H1 (cell line): ENCODE measurements at regions not wholly inside any gene's neighbourhood (a gene's known extent, or its start where the extent isn't known, plus 50 kb on each side); places are given as distances from the start of the nearest gene placed in this dataset.

Experiments
- CTCF ChIA-PET: fragments of 300-600 bp; sonication (Branson Sonifier 250); formaldehyde crosslinking; loops from one replicate; lab custom pipeline; 2021; ENCODE audit not compliant: partially characterized antibody; lab: Charles Lee
- POLR2A ChIA-PET: fragments of 300-600 bp; sonication (Branson Sonifier 250); formaldehyde crosslinking; loops from one replicate; lab custom pipeline; 2021; ENCODE audit warnings: inconsistent platforms; ENCODE audit not compliant: partially characterized antibody; lab: Charles Lee
- DNase-seq, 2 experiments: peaks; one replicate each; pipeline versions ENCODE4 v3.0.0 to v3.0.0-alpha.2; 2010 to 2022; ENCODE audit warnings: low spot score in 2 of 2, low read depth in 1 of 2, mixed read lengths in 1 of 2
- FAIRE-seq: peaks from 2 replicates; lab custom pipeline; 2011; peaks lifted over from hg19 to GRCh38; lab: Jason Lieb, UNC
- H2AFZ ChIP-seq: 2 replicates; pipeline ENCODE4 v1.8.1; 2012; ENCODE audit warnings: low read length, inconsistent platforms
- H2AK5ac ChIP-seq: 2 replicates; pipeline ENCODE4 v1.6.1; 2013; ENCODE audit warnings: low read depth, low read length
- H2BK120ac ChIP-seq: replicated peaks from 2 replicates; pipeline ENCODE3; 2013; ENCODE audit warnings: low read depth, low read length, inconsistent platforms
- H2BK12ac ChIP-seq: 2 replicates; pipeline ENCODE4 v1.6.1; 2013; ENCODE audit warnings: low read depth, low read length
- H2BK15ac ChIP-seq: 2 replicates; pipeline ENCODE4 v1.6.1; 2013; ENCODE audit warnings: low read length
- H2BK20ac ChIP-seq: 2 replicates; pipeline ENCODE4 v1.6.1; 2013; ENCODE audit warnings: low read length
- H2BK5ac ChIP-seq: 2 replicates; pipeline ENCODE4 v1.6.1; 2013; ENCODE audit warnings: low read depth, low read length
- H3K14ac ChIP-seq: 2 replicates; pipeline ENCODE4 v1.6.1; 2013; ENCODE audit warnings: inconsistent platforms; ENCODE audit not compliant: insufficient read length
- H3K18ac ChIP-seq: 2 replicates; pipeline ENCODE4 v1.6.1; 2013; ENCODE audit warnings: low read length; ENCODE audit errors: extremely low read depth
- H3K23ac ChIP-seq: 2 replicates; pipeline ENCODE4 v1.6.1; 2013; ENCODE audit warnings: inconsistent platforms; ENCODE audit not compliant: insufficient read length
- H3K23me2 ChIP-seq: 2 replicates; pipeline ENCODE4 v1.6.1; 2013; ENCODE audit warnings: low read depth, low read length
- H3K27ac ChIP-seq: 2 replicates; pipeline ENCODE4 v1.6.1; 2011; ENCODE audit warnings: low read depth, low read length, inconsistent platforms
- H3K27me3 ChIP-seq, 4 experiments: replicated peaks in 1 of 4; 1 replicate in 1 of 4; 2 replicates in 3 of 4; pipeline versions ENCODE4 v1.6.1 to v1.8.1; 2011 to 2013; ENCODE audit warnings: low read length in 3 of 4, mild to moderate bottlenecking in 3 of 4, inconsistent platforms in 2 of 4, mixed read lengths in 2 of 4, moderate library complexity in 1 of 4; ENCODE audit not compliant: control insufficient read depth in 3 of 4, insufficient read depth in 3 of 4; ENCODE audit errors: extremely low read depth in 1 of 4
- H3K36me3 ChIP-seq, 4 experiments: 2 replicates each; pipeline versions ENCODE4 v1.6.1 to v1.8.1; 2011 to 2013; ENCODE audit warnings: mild to moderate bottlenecking in 4 of 4, low read length in 3 of 4, moderate library complexity in 2 of 4, control low read depth in 1 of 4, inconsistent platforms in 1 of 4; ENCODE audit not compliant: insufficient read depth in 4 of 4, control insufficient read depth in 2 of 4
- H3K4ac ChIP-seq: replicated peaks from 2 replicates; pipeline ENCODE3; 2013; ENCODE audit warnings: low read length, low read depth, mixed read lengths, inconsistent platforms; ENCODE audit not compliant: insufficient read length
- H3K4me1 ChIP-seq, 4 experiments: replicated peaks in 1 of 4; 1 replicate in 1 of 4; 2 replicates in 3 of 4; pipeline versions ENCODE4 v1.6.1 to v1.8.1; 2011 to 2013; ENCODE audit warnings: low read length in 3 of 4, inconsistent platforms in 2 of 4, mixed read lengths in 1 of 4; ENCODE audit not compliant: insufficient read depth in 4 of 4, control insufficient read depth in 3 of 4
- H3K4me2 ChIP-seq, 2 experiments: 2 replicates each; pipeline versions ENCODE4 v1.6.1 to v1.8.1; 2011 to 2013; ENCODE audit warnings: low read depth in 2 of 2, low read length in 2 of 2, control low read depth in 1 of 2, inconsistent platforms in 1 of 2, mild to moderate bottlenecking in 1 of 2; ENCODE audit not compliant: insufficient read depth in 1 of 2
- H3K4me3 ChIP-seq, 4 experiments: fragments of 200-600, 300-600 bp in 1 of 4; sonication (generic), shearing (Covaris generic), sonication (Bioruptor Twin) in 1 of 4; 2 replicates each; pipeline versions ENCODE4 v1.5.1 to v1.8.1; 2011 to 2016; ENCODE audit warnings: low read length in 4 of 4, low read depth in 3 of 4, control low read depth in 2 of 4, inconsistent platforms in 2 of 4, mild to moderate bottlenecking in 2 of 4, mixed read lengths in 1 of 4, moderate library complexity in 1 of 4; ENCODE audit not compliant: insufficient read depth in 2 of 4; ENCODE audit errors: extremely low read depth in 1 of 4
- H3K56ac ChIP-seq: replicated peaks from 2 replicates; pipeline ENCODE3; 2013; ENCODE audit warnings: low read depth, mild to moderate bottlenecking, mixed read lengths, low read length, inconsistent platforms; ENCODE audit not compliant: insufficient read length
- H3K79me1 ChIP-seq: 2 replicates; pipeline ENCODE4 v1.6.1; 2013; ENCODE audit warnings: low read depth, low read length, control low read depth
- H3K79me2 ChIP-seq, 2 experiments: 2 replicates each; pipeline versions ENCODE4 v1.6.1 to v1.8.1; 2012 to 2013; ENCODE audit warnings: low read length in 2 of 2, mild to moderate bottlenecking in 2 of 2, inconsistent platforms in 1 of 2; ENCODE audit not compliant: insufficient read depth in 2 of 2, control insufficient read depth in 1 of 2
- H3K9ac ChIP-seq, 4 experiments: replicated peaks in 1 of 4; 1 replicate in 1 of 4; 2 replicates in 3 of 4; pipeline versions ENCODE4 v1.6.1 to v1.8.1; 2011 to 2013; ENCODE audit warnings: low read depth in 3 of 4, low read length in 3 of 4, control low read depth in 2 of 4, mild to moderate bottlenecking in 2 of 4, moderate library complexity in 2 of 4, inconsistent platforms in 1 of 4; ENCODE audit errors: extremely low read depth in 1 of 4
- H3K9me3 ChIP-seq, 2 experiments: 2 replicates each; pipeline versions ENCODE4 v1.6.1 to v1.8.1; 2012 to 2013; ENCODE audit warnings: mild to moderate bottlenecking in 2 of 2, moderate library complexity in 2 of 2, control low read depth in 1 of 2, inconsistent platforms in 1 of 2, low read depth in 1 of 2, low read length in 1 of 2, mixed read lengths in 1 of 2; ENCODE audit not compliant: insufficient read depth in 2 of 2
- H4K20me1 ChIP-seq, 2 experiments: replicated peaks in 1 of 2; 2 replicates each; pipeline versions ENCODE3 to v1.8.1; 2011 to 2013; ENCODE audit warnings: inconsistent platforms in 2 of 2, low read length in 2 of 2, mild to moderate bottlenecking in 1 of 2; ENCODE audit not compliant: insufficient read depth in 2 of 2, control insufficient read depth in 1 of 2
- H4K5ac ChIP-seq: 2 replicates; pipeline ENCODE4 v1.6.1; 2013; ENCODE audit warnings: low read length, low read depth, mixed read lengths, inconsistent platforms; ENCODE audit not compliant: insufficient read length
- H4K8ac ChIP-seq: 2 replicates; pipeline ENCODE4 v1.8.0; 2013; ENCODE audit warnings: mild to moderate bottlenecking, moderate library complexity, low read length, inconsistent platforms; ENCODE audit not compliant: insufficient read depth; ENCODE audit errors: extremely low read depth
- H4K91ac ChIP-seq: replicated peaks from 2 replicates; pipeline ENCODE3; 2013; ENCODE audit warnings: low read length, mixed read lengths, inconsistent platforms; ENCODE audit not compliant: insufficient read length
- EZH2 ChIP-seq: fragments of 200-600 bp; sonication (generic); IDR thresholded peaks from 2 replicates; pipeline ENCODE4 v1.7.1; 2012; ENCODE audit warnings: low read depth, mild to moderate bottlenecking, moderate library complexity, low read length, inconsistent platforms; ENCODE audit not compliant: severe bottlenecking
- SAP30 ChIP-seq: fragments of 300-600 bp; sonication (generic); IDR thresholded peaks from 2 replicates; pipeline ENCODE4 v1.7.1; 2012; ENCODE audit warnings: low read length, moderate library complexity, mild to moderate bottlenecking, inconsistent platforms; ENCODE audit not compliant: insufficient read depth, insufficient replicate concordance
- WGBS, 2 experiments: shearing (Covaris generic) in 1 of 2; methylation state at CpG; one replicate each; pipeline versions ENCODE4 v1.1.6 to v1.1.7; 2013 to 2015; ENCODE audit warnings: low lambda C conversion rate in 2 of 2, mixed read lengths in 2 of 2, inconsistent platforms in 1 of 2, low coverage in 1 of 2, missing lambda C conversion rate in 1 of 2; ENCODE audit not compliant: insufficient replicate concordance in 2 of 2, insufficient coverage in 1 of 2, insufficient read length in 1 of 2; ENCODE audit errors: extremely low coverage in 1 of 2, missing lambda C conversion rate in 1 of 2; 5-methylcytosine and 5-hydroxymethylcytosine counted together
- TF ChIP-seq, protein P1 (sequence below): IDR thresholded peaks from 2 replicates; pipeline ENCODE4 v1.6.1; 2011; ENCODE audit warnings: low read depth, mild to moderate bottlenecking, low read length; ENCODE audit not compliant: insufficient read depth

DNA sequence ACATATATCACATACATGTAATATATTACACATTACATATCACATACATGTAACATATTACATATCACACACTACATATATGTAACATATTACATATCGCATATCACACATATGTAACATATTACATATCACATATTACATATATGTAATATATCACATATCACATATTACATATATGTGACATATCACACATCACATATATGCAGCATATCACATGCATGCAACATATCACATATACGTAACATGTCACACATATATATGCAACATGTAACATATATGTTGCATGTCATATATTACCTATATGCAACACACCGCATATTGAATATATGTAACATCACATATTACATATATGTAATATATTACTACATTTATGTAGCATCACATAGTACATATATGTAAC, 211.2 kb downstream of the ARL6IP6 start:
- Histone ChIP-seq H4K8ac (no peak overlapping the region), H2BK120ac (no peak overlapping the region), H3K79me1 (no peaks in the 10 kb centered on the region), H2BK20ac (no peak overlapping the region), H3K18ac (no peak overlapping the region), H4K5ac (no peak overlapping the region), H2AK5ac (no peak overlapping the region), H3K23me2 (no peaks in the 10 kb centered on the region), H3K14ac (no peak overlapping the region), H3K27ac (no peak overlapping the region), H3K4me2 (no peak overlapping the region), H3K36me3 (no peaks in the 10 kb centered on the region), H2BK5ac (no peak overlapping the region), H4K20me1 (no peaks in the 10 kb centered on the region), H3K27me3 (no peaks in the 10 kb centered on the region), H3K9ac (no peak overlapping the region), H3K56ac (no peak overlapping the region), H3K79me2 (no peaks in the 10 kb centered on the region), H2BK15ac (no peak overlapping the region), H3K4ac (no peak overlapping the region), H2BK12ac (no peak overlapping the region), H3K23ac (no peak overlapping the region), H4K91ac (no peak overlapping the region), H3K4me1 (no peaks in the 10 kb centered on the region), H2AFZ (no peak overlapping the region), H3K9me3 (peaks cover 0 to 3% of the 10 kb centered on the region in 2 experiments; a peak in 1 of 4 replicates), H3K4me3 (no peak overlapping the region)
- no peak for DNase-seq
- CTCF ChIA-PET, result no interaction called here
- POLR2A ChIA-PET, result no interaction called here
- 90% methylated on average over 3 of the region's 3 CpGs; no CpG with 5 or more reads in 1 of the 2 experiments for WGBS, 2 experiments
- FAIRE-seq, result no peak
- no peak for TF ChIP-seq SAP30
- no peak for TF ChIP-seq EZH2
- TF ChIP-seq, protein P1, sequence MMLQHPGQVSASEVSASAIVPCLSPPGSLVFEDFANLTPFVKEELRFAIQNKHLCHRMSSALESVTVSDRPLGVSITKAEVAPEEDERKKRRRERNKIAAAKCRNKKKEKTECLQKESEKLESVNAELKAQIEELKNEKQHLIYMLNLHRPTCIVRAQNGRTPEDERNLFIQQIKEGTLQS, result no peak
